ENCODE measurements at regions not wholly inside any gene's neighbourhood (a gene's known extent, or its start where the extent isn't known, plus 50 kb on each side); places are given as distances from the start of the nearest gene placed in this dataset.
A peak's percentile ranks its signal among the peaks of the same experiment; 100 is the strongest.
"Not testable (repeated sequence)": the region's sequence is repeated elsewhere in the genome, so short reads cannot be mapped to it uniquely, and the experiment has no call there.

DNA sequence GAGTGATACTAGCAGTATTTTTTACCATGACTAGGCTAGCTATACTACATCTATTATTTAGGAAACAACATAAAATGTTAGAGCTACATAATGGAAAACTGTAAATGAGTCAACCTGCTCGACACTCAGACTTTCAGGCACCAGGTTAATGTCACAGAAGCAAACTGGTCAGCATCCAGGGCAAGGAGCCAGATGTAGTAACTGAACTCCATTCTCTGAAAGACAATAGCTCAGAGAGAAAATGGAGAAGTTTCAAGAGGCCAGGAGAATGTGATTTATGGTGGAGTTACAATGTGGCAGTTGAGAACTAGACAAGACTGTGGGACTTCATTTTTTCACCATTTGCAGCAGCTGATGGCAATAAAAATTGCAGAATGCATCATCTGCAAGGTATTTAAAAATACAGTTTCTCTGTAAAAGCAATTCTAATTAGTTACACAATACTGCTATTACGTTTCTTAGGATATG, 342.7 kb upstream of the PABPC4L start:
- DNase-seq (ENCODE audit: low read depth in 3 of 3, low spot score in 2 of 3) = peak in 2 of 3 donors; percentile 10 to 29

DNA sequence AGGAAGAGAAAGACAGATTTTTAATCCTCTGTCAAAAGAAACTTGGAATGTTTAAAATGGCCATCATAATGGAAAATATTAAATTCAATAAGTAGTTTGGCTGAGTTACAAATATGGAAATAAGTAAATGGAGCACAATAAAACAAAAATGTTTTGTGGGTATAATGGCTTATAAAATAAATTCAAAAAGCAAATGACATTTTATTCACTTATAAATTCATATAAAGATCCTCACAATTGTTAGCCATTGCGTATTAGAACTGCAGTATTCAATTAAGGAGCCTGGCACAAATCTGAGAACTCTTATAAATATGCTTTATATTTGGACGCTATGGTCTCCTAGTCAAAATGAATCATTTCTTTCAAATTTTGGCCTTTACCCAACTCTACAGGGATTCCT, 339.0 kb upstream of the PABPC4L start:
- no peak for DNase-seq (ENCODE audit: low read depth in 3 of 3, low spot score in 2 of 3)

DNA sequence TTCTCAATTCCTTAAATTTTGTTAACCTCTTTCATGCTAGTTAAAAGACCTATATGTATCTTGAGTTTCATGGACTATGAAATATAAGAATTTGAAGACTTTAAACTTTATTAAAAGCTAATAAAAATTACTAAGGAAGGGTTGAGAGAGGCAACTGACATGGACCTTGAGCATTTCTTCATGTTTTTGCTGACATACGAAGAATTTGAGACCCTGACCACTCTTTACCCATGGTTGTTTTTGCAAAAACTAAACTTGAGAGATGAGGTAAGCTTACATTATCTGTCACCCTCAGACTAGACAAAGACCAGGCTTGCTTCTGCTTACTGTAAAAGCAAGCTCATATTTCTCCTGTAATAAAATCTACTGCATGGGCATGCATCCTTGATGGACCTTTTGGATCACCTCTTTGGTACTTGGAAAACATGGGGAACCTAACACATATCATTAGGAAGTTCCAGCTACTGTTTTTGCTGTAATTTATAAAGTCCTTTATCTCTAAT, 338.2 kb upstream of the PABPC4L start:
- DNase-seq (ENCODE audit: low read depth in 3 of 3, low spot score in 2 of 3) = no peak

- no peak for DNase-seq (ENCODE audit: low read depth in 3 of 3, low spot score in 2 of 3)
These were observed 336.1 kb upstream of the PABPC4L start for GRCh38 chr4:134537701-134538100.

DNA sequence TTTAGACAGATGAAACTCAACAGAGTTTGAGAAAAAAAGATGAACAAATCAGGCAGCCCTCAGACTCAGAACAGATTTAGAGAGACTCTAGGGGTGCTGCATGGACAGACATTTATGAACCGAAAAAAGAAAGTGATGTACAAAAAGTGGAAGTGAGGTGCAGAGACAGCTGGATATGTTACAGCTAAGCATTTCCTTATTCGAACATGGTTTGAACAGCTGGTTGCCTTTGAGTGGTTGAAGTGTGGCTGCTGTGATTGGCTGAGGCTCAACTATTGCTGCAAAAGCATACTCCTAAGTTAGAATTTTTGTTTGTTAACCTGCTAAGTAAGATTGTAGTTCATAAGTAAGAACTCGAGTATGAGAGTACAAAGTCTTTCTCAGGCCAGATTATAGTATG, 331.5 kb upstream of the PABPC4L start:
- no peak for DNase-seq (ENCODE audit: low read depth in 3 of 3, low spot score in 2 of 3)

DNA sequence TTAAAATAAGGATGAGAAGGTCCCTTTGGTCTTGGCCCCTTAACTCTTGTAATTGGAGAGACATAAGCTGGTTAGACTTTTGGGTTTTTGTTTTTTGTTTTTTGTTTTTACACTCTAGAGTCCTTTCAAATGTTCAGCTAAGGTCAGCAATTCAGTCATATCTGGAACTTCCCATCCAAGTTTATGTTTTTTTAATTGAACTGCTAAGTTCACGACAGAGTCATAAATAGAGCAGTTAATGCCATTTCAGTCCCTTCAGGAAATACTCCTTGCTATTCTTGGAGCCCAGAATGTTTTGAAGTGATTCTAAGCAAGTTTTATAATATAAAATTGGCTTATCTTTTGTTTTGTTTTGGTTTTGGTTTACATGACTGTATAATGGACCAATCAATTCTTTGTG, 329.4 kb upstream of the PABPC4L start:
- DNase-seq (ENCODE audit: low read depth in 3 of 3, low spot score in 2 of 3) = peak in 2 of 3 donors; percentile 12 to 13

- no peak for DNase-seq (ENCODE audit: low read depth in 3 of 3, low spot score in 2 of 3)
These were observed 328.0 kb upstream of the PABPC4L start for GRCh38 chr4:134529629-134530028.

DNA sequence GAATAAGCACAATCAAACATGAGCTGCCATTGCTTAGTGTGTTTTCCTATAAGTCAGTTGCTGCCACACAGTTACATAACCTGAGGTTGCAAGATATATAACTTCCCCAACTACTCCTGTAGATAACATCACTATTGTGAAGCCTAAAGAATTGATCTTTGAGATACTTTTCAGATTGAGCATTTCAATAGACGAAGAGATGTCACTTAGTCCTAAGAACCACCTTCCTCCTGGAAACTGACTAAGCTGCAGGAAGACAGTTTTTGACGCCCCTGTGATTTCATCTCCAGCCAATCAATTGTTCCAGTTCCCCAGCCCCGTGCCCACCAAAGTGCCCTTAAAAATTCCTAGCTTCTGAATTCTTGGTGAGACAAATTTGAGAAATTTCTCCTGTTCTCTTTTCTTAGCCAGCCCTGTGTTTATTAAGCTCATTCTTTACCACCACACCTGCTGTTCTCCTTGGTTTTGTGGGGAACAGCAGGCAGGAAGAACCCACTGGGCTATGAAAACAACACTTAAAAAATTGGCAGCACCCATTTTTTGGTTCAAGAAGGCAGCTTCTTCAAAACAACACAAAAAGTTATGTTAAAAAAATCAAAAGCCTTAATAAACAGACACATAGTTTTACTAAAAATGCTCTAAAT, 317.1 kb upstream of the PABPC4L start:
- no peak for DNase-seq (ENCODE audit: low read depth in 3 of 3, low spot score in 2 of 3)

DNA sequence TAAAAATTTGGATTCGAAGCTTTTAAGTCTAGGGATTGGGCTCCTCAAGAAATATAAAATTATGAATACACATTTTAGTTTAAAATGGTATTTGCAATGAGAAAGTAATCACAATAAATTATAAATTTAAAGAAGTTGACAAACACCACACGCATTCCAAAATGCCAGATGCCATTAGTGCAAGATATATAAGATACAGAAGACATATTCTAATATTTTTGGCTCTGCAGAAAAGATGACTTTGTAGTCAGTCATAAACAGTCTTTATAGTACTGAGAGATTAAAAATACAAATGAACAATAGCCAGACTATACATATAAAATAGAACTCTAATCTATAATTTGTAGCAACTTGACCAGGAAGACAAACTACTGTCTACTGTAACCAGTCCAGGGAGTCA, 309.0 kb upstream of the PABPC4L start:
- no peak for DNase-seq (ENCODE audit: low read depth in 3 of 3, low spot score in 2 of 3)

- no peak for DNase-seq (ENCODE audit: low read depth in 3 of 3, low spot score in 2 of 3)
These were observed 303.9 kb upstream of the PABPC4L start for GRCh38 chr4:134505511-134505910.

- DNase-seq (ENCODE audit: low read depth in 3 of 3, low spot score in 2 of 3) = no peak
These were observed 300.5 kb upstream of the PABPC4L start for GRCh38 chr4:134501973-134502643.

DNA sequence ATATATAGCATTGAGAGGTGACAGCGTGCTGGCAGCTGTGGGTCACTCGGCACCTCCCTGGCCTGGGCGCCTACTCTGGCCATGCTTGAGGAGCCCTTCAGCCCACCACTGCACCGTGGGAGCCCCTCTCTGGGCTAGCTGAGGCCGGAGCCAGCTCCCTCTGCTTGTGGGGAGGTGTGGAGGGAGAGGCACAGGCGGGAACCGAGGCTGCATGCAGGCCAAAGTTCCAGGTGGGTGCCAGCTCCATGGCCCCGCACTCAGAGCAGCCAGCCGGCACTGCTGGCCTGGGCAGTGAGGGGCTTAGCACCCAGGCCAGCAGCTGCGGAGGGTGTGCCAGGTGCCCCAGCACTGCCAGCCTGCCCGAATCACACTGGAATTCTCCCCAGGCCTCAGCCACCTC, 299.9 kb upstream of the PABPC4L start:
- DNase-seq (ENCODE audit: low read depth in 3 of 3, low spot score in 2 of 3) = not testable (repeated sequence)

DNA sequence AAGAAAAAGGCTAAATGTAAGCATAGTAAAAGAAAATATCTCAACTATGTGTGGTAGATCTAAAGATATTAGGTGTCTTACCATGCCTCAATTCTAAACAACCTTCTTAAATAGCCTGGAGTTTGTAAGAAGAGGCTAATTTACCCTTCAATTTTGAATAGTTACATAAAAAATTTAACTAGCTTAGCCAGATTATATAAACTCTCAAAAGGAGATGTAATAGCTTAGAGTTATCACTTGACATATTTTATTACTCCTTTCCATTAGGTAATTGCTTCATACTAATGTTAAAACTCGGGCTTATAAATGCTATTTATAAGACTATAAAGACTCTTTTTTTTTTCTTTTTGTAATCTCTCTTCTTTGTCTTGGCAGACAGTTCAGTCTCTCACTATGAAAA, 297.5 kb upstream of the PABPC4L start:
- DNase-seq (ENCODE audit: low read depth in 3 of 3, low spot score in 2 of 3) = no peak

- DNase-seq (ENCODE audit: low read depth in 3 of 3, low spot score in 2 of 3) = no peak
These were observed 289.3 kb upstream of the PABPC4L start for GRCh38 chr4:134490863-134491262.

- not testable (repeated sequence) for DNase-seq (ENCODE audit: low read depth in 3 of 3, low spot score in 2 of 3)
These were observed 281.9 kb upstream of the PABPC4L start for GRCh38 chr4:134483514-134483913.

GRCh38 chr4:134471569-134471968, 270.0 kb upstream of the PABPC4L start:
- no peak for DNase-seq (ENCODE audit: low read depth in 3 of 3, low spot score in 2 of 3)

DNA sequence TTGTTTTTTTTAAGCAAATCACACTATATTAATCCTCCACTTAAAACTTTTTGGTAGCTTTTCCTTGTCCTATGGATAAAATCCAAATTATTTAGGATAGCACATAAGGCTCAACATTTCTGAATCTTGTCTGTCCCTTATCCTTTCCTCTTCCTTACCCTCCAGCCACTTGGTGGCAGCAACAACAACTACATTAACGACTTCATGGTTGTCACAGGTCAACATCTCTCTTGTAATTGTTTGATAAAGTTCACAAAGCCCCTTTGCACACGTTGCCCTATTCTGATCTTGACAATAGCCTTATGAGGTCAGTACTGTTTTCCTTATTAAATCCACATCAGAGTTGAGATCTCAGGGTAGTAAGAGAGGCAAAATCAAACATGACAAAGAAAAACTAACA, 269.0 kb upstream of the PABPC4L start:
- DNase-seq (ENCODE audit: low read depth in 3 of 3, low spot score in 2 of 3) = peak in 1 of 3 donors; percentile 7

DNA sequence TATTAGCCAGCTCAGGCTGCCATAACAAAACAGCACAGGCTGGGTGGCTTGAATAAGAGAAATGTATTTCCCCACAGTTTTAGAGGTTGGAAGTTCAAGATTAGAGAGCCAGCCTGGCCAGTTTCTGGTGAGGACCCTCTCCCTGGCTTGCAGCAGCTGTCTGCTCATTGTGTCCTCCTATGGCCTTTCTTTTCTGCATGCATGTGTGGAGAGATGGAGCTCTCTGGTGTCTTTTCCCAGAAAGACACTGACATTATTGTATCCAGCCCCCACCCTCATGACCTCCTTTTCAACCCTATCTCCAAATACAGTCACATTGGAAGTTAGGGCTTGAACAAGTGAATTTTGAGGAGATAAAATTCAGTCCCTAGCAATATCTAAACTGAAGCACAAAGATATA, 263.8 kb upstream of the PABPC4L start:
- DNase-seq (ENCODE audit: low read depth in 3 of 3, low spot score in 2 of 3) = no peak

DNA sequence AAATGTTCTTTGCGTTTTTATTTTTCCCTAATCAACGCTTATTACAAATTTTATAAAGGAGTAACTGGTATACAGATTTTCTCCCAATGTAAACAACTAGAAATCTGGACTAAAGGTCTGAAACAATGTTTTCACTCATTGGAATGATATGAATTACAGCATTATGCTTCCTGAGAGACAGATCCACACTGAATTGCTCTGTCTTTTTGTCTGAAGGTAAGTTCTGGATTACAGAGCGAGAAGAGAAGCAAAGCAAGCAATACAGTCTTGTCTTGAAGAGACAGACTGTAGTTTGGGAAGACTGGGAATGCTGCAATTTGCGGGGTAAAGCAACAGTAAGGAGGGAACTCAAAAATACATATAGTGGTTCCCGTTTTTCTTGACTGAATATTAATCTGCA, 262.2 kb upstream of the PABPC4L start:
- DNase-seq (ENCODE audit: low read depth in 3 of 3, low spot score in 2 of 3) = no peak

DNA sequence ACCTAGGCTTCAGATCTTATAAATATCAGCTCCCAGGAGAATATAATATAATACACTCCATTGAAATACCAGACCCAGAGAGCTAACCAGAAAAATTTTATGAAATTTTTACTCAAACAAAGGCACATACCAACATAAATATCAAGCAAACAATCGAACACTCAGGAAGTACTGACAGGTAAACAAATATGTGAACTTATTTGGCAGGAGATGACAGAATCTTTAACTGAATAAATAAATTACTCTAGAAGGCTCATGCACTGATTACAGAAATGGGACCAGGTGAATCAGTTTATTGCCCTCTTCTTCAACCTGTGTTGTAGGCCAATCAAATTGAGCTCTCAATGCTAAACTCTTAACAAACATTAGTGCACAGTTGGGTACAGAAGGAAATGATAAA, 225.2 kb upstream of the PABPC4L start:
- no peak for DNase-seq (ENCODE audit: low read depth in 3 of 3, low spot score in 2 of 3)

- DNase-seq (ENCODE audit: low read depth in 3 of 3, low spot score in 2 of 3) = no peak
These were observed 224.2 kb upstream of the PABPC4L start for GRCh38 chr4:134425756-134426155.

- DNase-seq (ENCODE audit: low read depth in 3 of 3, low spot score in 2 of 3) = no peak
These were observed 221.2 kb upstream of the PABPC4L start for GRCh38 chr4:134422776-134423175.

Data from right renal cortex interstitium (tissue), 3 donors.